ENCODE measurements at regions not wholly inside any gene's neighbourhood (a gene's known extent, or its start where the extent isn't known, plus 50 kb on each side); places are given as distances from the start of the nearest gene placed in this dataset.
"Not testable (repeated sequence)": the region's sequence is repeated elsewhere in the genome, so short reads cannot be mapped to it uniquely, and the experiment has no call there.

DNA sequence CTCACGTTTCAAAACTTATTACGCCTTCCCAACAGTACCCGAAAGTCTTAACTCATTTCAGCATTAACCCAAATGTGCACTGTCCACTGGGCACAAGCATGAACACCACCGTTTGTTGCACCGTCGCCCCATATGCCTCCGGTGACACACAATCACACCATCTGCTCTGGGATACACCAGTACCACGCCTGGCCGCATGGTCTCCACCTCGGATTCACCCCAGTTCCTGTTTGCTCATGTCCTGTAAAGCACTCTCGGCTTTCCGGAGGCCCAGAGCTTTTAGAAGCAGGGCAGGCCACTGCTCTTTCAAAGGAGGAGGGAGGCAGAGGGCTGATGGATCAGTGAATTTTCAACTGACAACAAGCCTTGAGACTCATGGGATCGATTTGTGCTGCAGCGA, 1570.0 kb upstream of the DEFB115 start:
- no peak for DNase-seq

DNA sequence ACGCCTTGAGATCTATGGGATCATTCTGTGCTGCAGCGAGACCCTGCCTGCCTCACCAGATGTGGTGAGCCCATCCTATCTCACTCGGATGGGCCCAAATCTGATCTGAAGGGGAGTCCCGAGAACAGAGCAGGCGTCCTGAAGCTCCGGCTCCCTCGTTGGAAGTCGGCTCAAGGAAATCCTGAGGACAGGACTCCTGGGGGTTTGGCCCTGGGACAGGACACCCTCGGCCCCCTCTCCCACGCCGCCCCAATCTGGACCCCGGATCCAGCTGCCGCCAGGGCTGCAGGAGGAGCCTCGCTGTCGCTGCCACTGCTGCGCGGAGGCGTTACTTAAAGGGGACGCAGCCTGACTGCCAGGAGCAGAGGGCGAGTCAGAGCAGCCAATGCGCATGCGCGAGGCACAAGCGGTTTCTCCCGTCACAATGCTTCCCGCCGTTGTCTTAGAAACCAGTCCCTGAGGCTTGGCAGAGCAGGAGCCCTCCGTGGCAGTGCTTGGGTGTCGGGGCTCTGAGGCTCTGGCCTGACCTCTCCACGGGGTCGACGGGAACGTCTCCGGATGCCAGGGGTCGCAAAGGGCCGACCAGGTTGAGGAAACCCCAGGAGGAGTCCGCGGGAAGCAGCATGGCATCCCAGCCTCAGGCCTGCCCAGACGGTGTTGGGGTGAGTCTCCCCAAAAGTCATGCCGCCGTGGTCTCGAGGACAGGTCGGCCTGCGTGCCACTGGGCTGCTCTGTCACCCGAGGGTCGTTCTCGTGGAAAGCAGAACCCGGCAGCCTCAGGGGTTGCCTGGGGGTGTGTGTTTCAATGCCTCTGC, 1567.8 kb upstream of the DEFB115 start:
- DNase-seq: no peak

DNA sequence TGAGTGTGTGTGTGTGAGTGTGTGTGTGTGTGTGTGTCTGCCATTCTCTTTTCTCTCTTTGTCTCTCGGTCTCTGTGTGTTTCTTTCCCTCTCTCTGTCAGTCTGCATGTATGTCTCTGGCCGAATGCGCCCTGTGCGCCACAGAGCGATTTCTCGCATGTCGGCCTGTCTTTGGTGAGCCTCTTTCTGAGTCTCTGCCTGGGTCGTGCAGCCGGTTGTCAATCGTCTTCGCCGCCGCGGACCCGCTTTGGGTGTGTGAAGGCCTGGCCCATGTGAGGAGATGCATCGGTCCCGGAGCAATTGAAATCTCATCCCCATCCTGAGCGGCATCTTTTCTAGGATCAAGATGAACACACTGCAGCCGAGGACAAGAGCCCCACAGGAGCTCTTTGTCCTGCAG, 1567.2 kb upstream of the DEFB115 start:
- DNase-seq: no peak

DNA sequence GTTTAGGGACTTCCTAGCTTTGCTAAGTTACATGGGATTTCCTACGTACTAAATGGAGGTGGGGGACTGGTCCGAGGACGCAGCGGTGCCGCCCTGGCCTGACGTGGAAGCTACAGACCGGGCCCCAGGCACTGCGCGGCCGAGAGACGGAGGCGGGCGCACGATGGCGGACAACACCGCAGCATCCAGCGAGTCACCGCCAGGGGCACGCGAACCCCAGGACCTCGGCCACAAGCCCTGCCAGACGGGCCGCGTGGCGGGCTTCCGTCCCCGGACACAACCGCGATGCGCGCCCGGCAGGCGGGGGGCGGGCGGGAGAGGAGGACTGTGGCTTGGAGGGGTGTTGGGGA, 1516.9 kb upstream of the DEFB115 start:
- no peak for DNase-seq

GRCh38 chr20:29740951-29741593, 1516.4 kb upstream of the DEFB115 start:
- DNase-seq: no peak

GRCh38 chr20:29741594-29741893, 1515.9 kb upstream of the DEFB115 start:
- DNase-seq: no peak

DNA sequence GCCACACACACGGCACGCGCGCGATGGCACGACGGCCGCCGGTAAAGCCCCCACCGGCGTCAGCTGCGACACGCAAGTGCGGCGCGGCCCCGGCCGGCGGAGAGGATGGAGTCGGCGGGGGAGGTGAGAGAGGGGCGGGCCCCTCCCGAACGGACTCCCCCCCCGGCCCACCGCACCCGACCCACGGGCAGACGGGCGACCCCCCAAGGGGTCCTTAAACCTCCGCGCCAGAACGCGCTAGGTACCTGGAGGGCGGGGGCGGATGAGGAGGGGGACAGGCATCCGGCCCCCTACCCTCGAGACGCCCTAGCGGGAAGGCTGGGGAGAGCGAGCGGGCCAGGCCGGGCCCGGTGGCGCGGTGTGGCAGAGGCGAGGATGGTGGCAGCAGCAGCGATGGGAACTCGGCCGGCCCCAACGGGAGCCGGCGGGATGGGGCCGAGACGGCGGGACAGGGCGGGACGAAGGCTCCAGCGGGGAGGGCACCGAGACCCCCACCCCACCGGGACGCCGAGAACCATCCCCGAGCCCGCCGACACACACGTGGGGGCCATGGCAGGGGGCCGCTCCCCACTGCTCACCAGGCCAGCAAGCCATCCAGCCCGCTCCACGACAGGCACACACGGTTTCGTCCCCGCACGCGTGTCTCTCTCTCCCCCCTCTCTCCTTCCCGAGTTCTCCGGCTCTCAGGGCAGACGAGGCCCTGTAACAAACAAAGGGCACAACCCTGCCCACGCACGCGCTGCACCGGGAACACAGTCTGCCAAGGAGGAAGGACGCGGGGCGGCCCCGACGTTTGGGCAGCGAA, 1515.4 kb upstream of the DEFB115 start:
- no peak for DNase-seq

DNA sequence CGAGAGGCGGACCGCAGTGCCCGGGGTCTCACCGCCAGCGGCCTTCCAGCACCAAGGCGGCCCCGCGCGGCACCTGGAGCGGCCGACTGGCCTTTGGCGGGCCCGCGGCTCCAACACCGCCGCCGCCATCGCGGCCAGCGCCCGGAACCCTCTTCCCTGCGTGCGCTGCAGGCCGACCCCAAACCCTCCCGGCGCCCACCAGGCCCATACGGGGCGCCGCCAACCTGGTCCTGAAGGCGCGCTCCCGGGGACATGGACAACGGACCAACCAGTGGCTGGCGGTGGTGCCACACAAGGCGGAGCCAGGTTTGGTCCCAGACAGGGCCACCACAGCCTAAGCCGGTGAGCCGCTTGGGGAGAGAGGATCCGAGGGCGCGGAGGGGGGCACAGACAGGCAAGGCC, 1514.8 kb upstream of the DEFB115 start:
- no peak for DNase-seq

DNA sequence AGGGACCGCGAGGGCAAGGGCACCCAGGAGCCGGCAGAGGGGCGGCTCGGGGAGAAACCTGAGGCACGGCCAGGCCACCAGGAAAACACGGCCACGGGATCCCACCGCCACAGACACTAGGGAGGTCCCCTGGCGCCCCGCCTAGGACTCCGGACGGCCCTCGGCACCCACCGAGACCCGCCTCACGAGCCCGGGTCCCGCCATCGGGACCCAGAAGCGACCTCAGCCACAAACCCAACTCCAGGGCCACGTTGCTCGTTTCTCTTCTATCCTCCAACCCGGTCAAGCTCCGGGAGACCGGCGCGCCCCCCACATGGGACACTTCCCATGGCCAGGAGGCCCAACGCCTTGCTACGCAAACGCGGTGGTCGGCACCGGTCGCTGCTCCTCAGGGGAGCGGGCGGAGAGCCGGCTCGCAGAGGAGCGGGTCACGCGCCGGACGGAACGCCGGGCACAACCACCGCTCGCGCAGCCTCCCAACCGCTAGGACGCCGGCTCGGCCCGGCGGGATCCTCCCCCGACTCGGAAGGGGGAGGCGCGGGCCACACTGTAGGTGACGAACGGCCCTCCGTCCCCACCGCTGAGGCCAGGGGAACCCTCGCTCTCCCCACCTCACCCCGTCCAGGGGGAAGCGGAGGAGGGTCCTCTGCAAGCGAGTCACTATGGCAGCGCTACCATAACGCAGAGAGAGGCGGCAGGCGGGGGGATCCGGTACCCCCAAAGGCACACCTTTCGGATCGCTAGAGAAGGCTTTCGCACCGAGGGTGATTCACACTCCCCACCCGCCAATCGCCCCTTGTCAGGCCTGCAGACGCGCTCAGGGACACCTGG, 1514.1 kb upstream of the DEFB115 start:
- DNase-seq: no peak

DNA sequence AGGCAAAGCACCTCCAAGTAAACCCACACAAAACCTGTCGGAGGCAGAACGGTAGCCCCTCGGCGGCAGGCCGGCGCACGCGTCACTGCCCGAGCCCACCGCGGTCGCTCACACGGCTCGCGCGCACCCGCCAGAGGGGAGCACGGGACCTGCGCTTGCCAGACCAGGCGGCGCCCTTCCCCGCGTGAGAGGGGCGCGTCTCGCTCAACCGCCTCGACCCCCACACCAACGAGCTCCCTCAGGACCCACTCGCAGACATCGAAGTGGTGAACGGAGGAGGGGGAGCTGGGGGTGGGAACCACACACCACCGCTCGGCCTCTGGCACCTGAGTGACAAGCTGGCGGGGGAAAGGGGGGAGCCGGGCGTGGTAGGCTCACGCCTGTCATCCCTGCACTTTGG, 1513.4 kb upstream of the DEFB115 start:
- no peak for DNase-seq

DNA sequence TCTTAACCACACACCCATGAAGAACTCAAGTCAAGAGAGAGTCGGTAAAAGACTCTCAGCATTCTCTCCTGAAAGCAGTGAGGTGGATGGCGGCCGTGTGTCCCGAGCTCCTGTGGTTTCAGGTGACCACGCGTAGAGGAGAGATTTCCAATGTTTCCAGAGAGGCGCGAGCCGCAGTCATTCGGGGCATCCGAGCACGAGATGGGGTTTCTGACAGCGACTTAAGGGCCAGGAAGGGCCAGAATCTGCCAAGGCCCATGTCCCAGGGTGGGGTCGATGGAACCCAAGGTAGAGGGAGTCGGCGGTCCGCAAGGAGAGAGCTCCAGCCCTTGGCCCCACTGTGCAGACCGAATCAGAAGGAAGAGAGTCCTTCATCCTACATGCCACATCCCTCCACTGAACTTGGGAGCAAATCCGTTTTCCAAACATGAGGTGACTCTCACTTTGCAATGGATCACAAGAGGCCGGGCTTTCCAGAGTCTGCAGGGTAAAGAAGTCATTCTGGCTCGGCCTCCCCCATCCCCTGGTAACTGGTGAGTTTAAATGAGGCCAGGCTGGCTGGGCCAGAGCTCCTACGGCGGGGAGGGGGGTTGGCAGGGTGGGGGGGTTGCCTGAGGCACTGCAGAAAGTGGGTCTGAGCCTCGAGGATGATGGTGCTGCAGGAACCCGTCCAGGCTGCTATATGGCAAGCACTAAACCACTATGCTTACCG, 1511.8 kb upstream of the DEFB115 start:
- DNase-seq: not testable (repeated sequence)

DNA sequence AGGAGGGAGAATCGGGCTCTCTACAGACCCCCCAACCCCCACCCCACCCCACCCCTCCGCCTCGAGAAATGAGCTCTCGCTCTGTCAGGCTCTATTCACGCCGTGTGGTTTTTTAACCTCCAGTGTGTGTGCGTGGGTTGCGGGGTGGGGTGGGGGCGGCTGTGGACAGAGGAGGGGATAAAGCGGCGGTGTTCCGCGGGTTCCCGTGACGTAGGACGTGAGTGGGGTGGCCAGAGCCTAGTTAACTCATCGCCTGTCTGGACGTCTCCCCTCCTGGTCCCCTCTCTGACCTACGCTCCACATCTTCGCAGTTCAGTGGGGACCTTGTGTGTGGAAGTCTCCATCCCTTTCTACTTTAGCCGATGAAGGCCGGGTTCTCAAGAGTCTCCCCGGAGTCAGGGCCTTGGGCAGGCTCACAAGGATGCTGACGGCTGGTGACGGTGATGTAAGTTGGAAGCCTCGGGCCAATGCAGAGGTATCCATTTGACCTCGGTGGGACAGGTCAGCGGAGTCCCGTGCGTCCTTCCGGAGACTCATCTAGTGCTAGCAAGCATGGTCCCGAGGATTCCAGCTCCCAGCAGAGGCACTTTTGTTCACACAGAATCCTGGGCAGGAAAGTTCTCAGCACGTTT, 1507.1 kb upstream of the DEFB115 start:
- DNase-seq: no peak

DNA sequence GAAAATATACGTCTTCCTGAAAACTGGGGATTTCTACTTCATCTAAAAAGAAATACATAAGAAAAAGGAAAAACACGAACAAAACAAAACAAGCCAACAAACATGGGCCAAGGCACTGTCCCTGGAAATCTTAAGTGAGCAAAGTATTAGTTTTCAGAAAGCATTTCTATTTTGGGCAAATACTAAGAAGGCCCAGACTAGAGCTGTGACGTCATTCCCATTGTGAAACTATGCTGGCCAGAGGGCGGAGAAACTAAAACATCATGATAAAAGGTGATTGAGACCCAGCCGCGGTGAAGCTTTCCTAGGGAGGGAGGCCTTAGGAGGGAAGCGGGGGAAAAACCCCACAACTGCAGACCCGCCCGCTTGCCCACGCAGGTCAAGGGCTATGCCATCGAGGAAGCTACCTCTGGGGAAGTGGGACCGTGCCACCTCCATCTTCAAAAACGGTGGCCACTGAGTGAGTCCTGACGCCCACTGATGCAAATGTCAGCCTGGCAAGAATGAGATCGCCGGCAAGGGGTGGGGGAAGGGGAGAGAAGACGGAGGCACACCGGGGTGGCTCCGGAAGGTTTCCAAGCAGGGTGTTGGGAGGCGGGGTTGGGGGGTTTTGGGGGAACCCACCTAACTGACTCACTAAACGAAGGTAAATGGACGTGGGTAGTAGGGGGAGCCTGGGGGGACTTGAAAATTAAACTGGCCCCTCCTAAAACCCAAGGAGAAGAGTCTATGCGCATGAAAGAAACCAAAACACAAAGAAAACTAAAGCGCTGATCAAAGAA, 1504.6 kb upstream of the DEFB115 start:
- not testable (repeated sequence) for DNase-seq

- DNase-seq: not testable (repeated sequence)
Observed at GRCh38 chr20:29753426-29753746, 1504.1 kb upstream of the DEFB115 start.

- not testable (repeated sequence) for DNase-seq
Observed at GRCh38 chr20:29753879-29754278, 1503.6 kb upstream of the DEFB115 start.

DNA sequence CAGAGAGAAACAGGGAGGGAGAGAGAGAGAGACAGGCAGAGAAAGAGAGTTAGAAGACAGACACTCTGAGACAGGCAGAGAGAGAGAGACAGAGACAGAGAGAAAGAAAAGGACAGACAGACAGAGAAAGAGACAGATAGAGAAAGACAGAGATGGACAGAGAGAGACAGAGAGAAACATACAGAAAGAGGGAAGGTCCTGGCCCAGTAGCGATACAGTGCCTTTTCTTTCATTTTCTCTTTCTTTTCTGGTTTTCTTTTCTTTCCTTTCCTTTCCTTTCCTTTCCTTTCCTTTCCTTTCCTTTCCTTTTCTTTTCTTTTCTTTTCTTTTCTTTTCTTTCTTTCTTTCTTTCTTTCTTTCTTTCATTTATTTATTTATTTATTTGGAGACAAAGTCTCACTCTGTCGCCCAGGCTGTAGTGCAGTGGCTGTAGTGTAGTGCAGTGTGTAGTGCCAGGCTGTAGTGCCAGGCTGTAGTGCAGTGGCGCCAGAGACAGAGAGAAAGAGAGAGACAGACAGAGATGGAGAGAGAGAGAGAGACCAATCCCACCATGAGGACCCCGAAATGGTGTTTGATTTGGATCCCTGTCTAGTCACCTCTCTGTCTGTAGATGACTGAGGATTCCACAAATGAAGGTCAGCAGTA, 1501.5 kb upstream of the DEFB115 start:
- not testable (repeated sequence) for DNase-seq

- no peak for DNase-seq
Observed at GRCh38 chr20:29756664-29757063, 1500.8 kb upstream of the DEFB115 start.

- not testable (repeated sequence) for DNase-seq
Observed at GRCh38 chr20:29761621-29762385, 1495.7 kb upstream of the DEFB115 start.

DNA sequence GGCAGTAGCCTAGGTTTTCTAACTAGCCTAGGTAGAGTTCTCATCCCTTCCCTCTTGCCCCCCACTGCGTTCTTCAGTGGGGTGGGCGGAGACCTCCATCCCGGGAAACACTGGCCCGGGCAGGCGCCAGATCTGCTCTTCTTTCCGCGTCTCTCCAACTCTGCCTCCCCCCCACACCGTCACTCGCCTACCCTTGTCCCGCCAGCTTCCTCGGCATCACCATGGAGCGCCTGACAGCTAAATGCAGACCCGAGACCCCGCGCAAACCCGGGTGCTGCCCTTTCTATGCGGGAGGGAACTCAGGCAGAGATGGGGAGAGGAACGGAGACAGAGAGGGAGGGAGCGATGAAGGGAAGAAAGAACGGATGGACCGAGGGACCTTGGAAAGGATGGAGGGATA, 1494.8 kb upstream of the DEFB115 start:
- no peak for DNase-seq
